HFFc6 (cell line): ENCODE measurements at regions not wholly inside any gene's neighbourhood (a gene's known extent, or its start where the extent isn't known, plus 50 kb on each side); places are given as distances from the start of the nearest gene placed in this dataset.
"Not testable (repeated sequence)": the region's sequence is repeated elsewhere in the genome, so short reads cannot be mapped to it uniquely, and the experiment has no call there.

ENCODE experiments used
- DNase-seq: peaks from one replicate; pipeline ENCODE4 v3.0.0-alpha.2; 2018
- H3K27ac Mint-ChIP-seq: 2 replicates; pipeline ENCODE4 v1.8.0; 2020; ENCODE audit warnings: mild to moderate bottlenecking, mixed read lengths
- H3K27me3 Mint-ChIP-seq: 2 replicates; pipeline ENCODE4 v1.8.0; 2021; ENCODE audit warnings: mild to moderate bottlenecking, moderate library complexity, mixed read lengths; ENCODE audit not compliant: insufficient read depth
- H3K36me3 Mint-ChIP-seq: 2 replicates; pipeline ENCODE4 v1.8.0; 2021; ENCODE audit warnings: low read depth, mixed read lengths
- H3K4me1 Mint-ChIP-seq: 2 replicates; pipeline ENCODE4 v1.8.0; 2020; ENCODE audit warnings: low read depth, mixed read lengths
- H3K4me3 Mint-ChIP-seq: 2 replicates; pipeline ENCODE4 v1.8.0; 2020; ENCODE audit warnings: mild to moderate bottlenecking, moderate library complexity, mixed read lengths
- H3K9me3 Mint-ChIP-seq: 2 replicates; pipeline ENCODE4 v1.8.0; 2020; ENCODE audit warnings: mild to moderate bottlenecking, mixed read lengths
- TF ChIP-seq, protein P1 (sequence below): fragments of 200-600 bp; sonication (generic); IDR thresholded peaks from 2 replicates; pipeline ENCODE4 v1.5.0; 2021; ENCODE audit warnings: antibody characterized with exemption, mild to moderate bottlenecking

DNA sequence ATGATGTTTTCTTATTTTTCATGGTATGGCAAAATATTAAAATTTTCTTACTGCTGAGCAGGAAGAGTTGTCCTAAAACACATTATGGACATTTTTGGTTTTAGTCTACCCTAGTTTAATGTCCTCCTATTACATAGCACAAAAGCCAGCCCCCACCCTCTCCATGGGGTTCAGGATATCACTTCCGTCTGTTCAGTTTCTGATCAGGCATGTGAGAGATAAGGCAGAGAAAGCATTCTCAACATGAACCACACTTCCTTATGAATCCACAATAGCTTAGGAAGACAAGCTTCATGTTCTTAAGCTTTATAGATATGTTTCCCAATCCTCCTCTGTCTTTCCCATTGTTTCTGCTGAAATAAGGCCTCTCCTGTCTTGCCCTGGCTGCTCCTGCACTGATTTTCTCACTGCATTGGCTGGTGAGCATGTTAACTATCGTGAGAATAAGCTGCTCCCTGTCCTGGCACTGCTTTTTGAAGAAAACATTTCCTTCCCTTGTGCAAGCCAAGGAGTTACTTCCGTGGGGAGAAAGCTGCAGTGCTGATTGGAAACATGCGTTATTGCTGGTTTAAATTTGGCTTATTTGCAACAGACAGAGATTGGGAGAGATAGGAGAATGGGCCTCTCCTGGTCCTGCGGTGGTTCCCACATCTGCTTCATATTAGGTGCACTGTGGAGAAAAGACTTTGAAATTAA lies 260.3 kb upstream of the RPS23 start:
- Mint-ChIP-seq H3K27me3 (0 out of 2 replicates have a peak, but pooled peaks cover 2% of the 10 kb centered on the region), H3K27ac (no peak overlapping the region), H3K4me3 (no peak overlapping the region), H3K9me3 (no peaks in the 10 kb centered on the region), H3K4me1 (no peaks in the 10 kb centered on the region), H3K36me3 (no peaks in the 10 kb centered on the region)
- TF ChIP-seq, protein P1, sequence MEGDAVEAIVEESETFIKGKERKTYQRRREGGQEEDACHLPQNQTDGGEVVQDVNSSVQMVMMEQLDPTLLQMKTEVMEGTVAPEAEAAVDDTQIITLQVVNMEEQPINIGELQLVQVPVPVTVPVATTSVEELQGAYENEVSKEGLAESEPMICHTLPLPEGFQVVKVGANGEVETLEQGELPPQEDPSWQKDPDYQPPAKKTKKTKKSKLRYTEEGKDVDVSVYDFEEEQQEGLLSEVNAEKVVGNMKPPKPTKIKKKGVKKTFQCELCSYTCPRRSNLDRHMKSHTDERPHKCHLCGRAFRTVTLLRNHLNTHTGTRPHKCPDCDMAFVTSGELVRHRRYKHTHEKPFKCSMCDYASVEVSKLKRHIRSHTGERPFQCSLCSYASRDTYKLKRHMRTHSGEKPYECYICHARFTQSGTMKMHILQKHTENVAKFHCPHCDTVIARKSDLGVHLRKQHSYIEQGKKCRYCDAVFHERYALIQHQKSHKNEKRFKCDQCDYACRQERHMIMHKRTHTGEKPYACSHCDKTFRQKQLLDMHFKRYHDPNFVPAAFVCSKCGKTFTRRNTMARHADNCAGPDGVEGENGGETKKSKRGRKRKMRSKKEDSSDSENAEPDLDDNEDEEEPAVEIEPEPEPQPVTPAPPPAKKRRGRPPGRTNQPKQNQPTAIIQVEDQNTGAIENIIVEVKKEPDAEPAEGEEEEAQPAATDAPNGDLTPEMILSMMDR = no peak
- DNase-seq = no peak

DNA sequence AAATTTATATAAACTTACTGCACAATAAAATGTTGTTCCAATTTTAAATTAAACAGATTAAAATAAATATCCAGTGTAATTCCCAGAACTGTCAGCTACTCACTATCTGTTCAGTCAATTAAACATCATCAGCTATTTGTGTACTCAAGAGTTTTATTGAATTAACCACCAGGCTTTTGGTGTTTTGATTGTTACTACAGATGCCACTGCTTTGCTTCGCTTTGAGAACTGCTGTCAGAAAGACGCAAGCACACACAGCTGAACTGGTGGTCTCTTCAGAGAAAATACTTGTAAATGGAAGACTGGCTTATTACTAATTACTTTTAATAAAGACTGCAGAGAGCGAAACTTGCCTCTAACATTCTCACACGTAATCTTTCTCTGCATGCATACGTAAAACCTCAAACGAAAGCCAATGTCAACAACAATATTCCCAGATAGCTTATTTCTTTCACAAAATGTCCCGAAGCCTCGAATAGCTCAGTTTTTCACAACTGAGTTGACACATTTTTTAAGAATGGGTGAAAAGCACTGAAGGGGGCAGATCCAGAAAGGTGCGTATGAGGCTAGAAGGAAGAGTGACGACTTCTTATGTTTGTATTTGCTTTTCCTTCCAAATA lies 259.6 kb upstream of the RPS23 start:
- Mint-ChIP-seq H3K36me3 (no peaks in the 10 kb centered on the region), H3K27ac (no peak overlapping the region), H3K4me1 (no peaks in the 10 kb centered on the region), H3K27me3 (0 out of 2 replicates have a peak, but pooled peaks cover 2% of the 10 kb centered on the region), H3K4me3 (no peak overlapping the region), H3K9me3 (no peaks in the 10 kb centered on the region)
- DNase-seq = no peak
- TF ChIP-seq, protein P1 = no peak

DNA sequence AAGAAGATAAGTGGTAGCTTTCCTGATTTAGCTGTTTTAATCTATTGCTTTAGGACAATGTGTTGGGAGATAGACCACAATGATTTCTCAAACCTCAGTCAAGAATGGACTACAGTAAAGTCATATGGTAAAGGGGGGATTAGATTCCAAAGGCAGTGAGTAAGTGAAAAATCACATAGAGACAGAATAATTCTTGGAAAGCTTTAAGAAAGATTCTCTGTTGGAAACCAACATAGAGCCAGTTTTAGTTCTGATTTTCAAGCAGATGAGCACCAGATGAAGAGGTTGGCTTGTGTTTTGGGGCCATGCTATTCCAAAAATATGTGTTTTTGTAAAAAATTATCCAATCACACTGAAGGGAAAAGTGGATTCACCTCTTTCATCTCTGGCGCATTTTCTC lies 256.8 kb upstream of the RPS23 start:
- Mint-ChIP-seq H3K27ac (no peak overlapping the region), H3K4me1 (no peaks in the 10 kb centered on the region), H3K27me3 (peaks cover 6% of the 10 kb centered on the region; the same call in 1 of the 2 replicates), H3K4me3 (no peak overlapping the region), H3K36me3 (peaks cover 4% of the 10 kb centered on the region; the same call in 1 of the 2 replicates), H3K9me3 (peaks cover 5% of the 10 kb centered on the region)
- TF ChIP-seq, protein P1 = no peak
- no peak for DNase-seq

DNA sequence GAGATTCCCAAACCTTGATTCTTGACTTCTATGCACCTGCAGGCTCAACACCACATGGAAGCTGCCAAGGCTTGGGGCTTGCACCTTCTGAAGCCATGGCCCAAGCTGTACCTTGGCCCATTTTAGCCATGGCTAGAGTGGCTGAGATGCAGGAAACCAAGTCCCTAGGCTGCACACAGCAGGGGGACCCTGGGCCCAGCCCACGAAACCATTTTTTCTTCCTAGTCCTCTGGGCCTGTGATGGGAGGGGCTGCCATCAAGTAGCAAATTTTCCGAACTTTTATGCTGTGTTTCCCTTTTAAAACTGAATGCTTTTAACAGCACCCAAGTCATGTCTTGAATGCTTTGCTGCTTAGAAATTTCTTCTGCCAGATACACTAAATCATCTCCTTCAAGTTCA lies 253.9 kb upstream of the RPS23 start:
- not testable (repeated sequence) for H3K4me3 Mint-ChIP-seq, H3K9me3 Mint-ChIP-seq, H3K4me1 Mint-ChIP-seq, H3K36me3 Mint-ChIP-seq, H3K27ac Mint-ChIP-seq, H3K27me3 Mint-ChIP-seq, DNase-seq

DNA sequence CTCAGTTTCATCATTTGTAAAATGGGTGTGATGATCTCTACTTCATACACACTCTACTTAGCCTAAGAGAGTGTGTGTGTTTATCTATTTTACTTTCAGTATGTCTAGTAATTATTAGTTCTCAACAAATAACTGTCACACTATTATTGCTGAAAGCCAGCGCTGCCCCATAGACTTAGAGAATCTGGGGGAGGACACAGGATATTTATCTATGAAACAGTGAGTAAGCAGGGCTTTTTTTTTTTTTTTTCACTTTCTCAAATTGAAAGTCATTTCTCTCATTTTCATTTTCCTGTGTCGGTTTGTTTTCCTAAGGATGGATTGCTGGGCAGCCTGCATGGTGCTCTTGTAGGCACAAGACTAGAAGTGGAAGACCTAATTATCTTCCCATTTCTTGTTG lies 248.4 kb upstream of the RPS23 start:
- DNase-seq = no peak
- H3K27me3 Mint-ChIP-seq = peaks cover 12% of the 10 kb centered on the region; the same call in 1 of the 2 replicates
- H3K36me3 Mint-ChIP-seq = no peaks in the 10 kb centered on the region
- H3K4me1 Mint-ChIP-seq = no peaks in the 10 kb centered on the region
- H3K4me3 Mint-ChIP-seq = no peak overlapping the region
- no peak overlapping the region for H3K27ac Mint-ChIP-seq
- TF ChIP-seq, protein P1 = no peak
- no peaks in the 10 kb centered on the region for H3K9me3 Mint-ChIP-seq

DNA sequence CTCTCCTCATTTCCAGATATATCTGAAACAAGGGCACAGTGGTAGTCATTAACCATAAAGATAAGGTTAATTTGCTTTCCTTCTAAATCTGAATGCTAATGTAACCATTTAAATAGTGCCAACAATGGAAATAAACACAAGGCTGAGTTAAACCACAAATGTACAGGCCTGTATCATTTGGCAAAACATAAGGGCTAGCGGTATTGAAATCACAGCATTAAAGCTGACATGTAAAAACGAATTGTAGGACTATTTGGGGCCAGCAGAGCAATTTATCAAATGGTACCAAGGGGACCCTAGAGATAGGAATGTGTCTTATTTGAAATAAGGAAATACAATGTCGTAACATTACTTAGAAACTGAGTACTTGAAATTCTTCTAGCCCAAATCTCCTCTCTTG lies 247.5 kb upstream of the RPS23 start:
- Mint-ChIP-seq H3K4me1 (no peaks in the 10 kb centered on the region), H3K27me3 (peaks cover 12% of the 10 kb centered on the region; the same call in 1 of the 2 replicates), H3K27ac (no peak overlapping the region), H3K4me3 (no peak overlapping the region), H3K36me3 (no peaks in the 10 kb centered on the region), H3K9me3 (no peaks in the 10 kb centered on the region)
- DNase-seq = no peak
- TF ChIP-seq, protein P1 = no peak
